ENCODE measurements at regions not wholly inside any gene's neighbourhood (a gene's known extent, or its start where the extent isn't known, plus 50 kb on each side); places are given as distances from the start of the nearest gene placed in this dataset.

DNA sequence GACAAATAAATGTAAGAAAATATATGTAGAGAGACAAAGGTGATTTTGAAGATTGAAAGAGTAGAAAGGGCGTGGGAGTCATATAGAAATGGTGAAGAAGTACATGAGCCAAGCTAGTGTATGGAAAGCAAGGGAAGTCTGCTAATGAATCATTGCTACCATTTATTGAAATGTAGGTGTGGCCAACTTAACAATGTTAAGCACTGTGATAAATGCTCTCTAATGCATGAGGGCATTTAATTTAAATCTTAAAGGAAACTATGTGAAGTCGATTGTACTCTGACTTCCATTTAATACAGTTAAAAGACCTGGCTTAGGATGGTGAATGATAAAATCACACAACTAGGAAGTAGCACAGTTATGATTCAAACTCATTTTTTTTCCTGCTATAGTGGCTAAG, 219.9 kb downstream of the CASP12 start:
- TF ChIP-seq POLR2A (IDR thresholded peaks at IDR 0.05; ENCODE audit: low read depth, low read length) (no peak), POLR2AphosphoS5 (IDR thresholded peaks at IDR 0.05; ENCODE audit: low read depth, low read length) (no peak), TAF1 (IDR thresholded peaks at IDR 0.05; ENCODE audit: low read depth, low read length) (no peak), SPI1 (IDR thresholded peaks at IDR 0.05; ENCODE audit: low read depth, low read length) (no peak), PAX5 (IDR thresholded peaks at IDR 0.05; ENCODE audit: insufficient read depth, low read length, severe bottlenecking) (no peak), POU2F2 (IDR thresholded peaks at IDR 0.05; ENCODE audit: low read depth, low read length) (no peak)

All from GM12891 (cell line).